Endothelial cell of umbilical vein (primary cell): ENCODE measurements at regions not wholly inside any gene's neighbourhood (a gene's known extent, or its start where the extent isn't known, plus 50 kb on each side); places are given as distances from the start of the nearest gene placed in this dataset.

Source experiments
- BruUV-seq: library from RNA; stranded (reverse); fragments of 400-500 nt; replicated peaks from 2 replicates; lab custom pipeline; 2021; lab: Mats Ljungman, UMichigan
- CTCF ChIA-PET: fragments of 300-600, 350-600 bp; sonication (Branson Sonifier 250); formaldehyde crosslinking; loops from one replicate; lab custom pipeline; 2021; ENCODE audit warnings: antibody characterized with exemption, inconsistent platforms; lab: Charles Lee
- POLR2A ChIA-PET: fragments of 300-600, 350-600 bp; sonication (Branson Sonifier 250); formaldehyde crosslinking; loops from one replicate; lab custom pipeline; 2021; ENCODE audit warnings: antibody characterized with exemption, inconsistent platforms; lab: Charles Lee
- DNase-seq: peaks from one replicate; pipeline ENCODE4 v3.0.0-alpha.2; 2011; ENCODE audit warnings: low read depth, low spot score
- FAIRE-seq: peaks from 2 replicates; lab custom pipeline; 2011; peaks lifted over from hg19 to GRCh38; lab: Jason Lieb, UNC
- H2AFZ ChIP-seq: 2 replicates; pipeline ENCODE4 v1.6.0; 2012; ENCODE audit warnings: low read depth, low read length, control low read depth, inconsistent platforms
- H3K27ac ChIP-seq: 2 replicates; pipeline ENCODE4 v1.5.1; 2011; ENCODE audit warnings: low read depth, mild to moderate bottlenecking, control low read depth, low read length, moderate library complexity; ENCODE audit not compliant: insufficient read depth
- H3K27me3 ChIP-seq, 2 experiments: 2 replicates each; pipeline versions ENCODE4 v1.6.0 to v1.6.1; 2011; ENCODE audit warnings: low read length in 2 of 2, mixed read lengths in 1 of 2; ENCODE audit not compliant: control insufficient read depth in 2 of 2, insufficient read depth in 2 of 2
- H3K36me3 ChIP-seq, 2 experiments: 2 replicates in 1 of 2; 3 replicates in 1 of 2; pipeline ENCODE4 v1.5.1; 2011; ENCODE audit warnings: low read length in 2 of 2, mild to moderate bottlenecking in 1 of 2, moderate library complexity in 1 of 2; ENCODE audit not compliant: control insufficient read depth in 2 of 2, insufficient read depth in 2 of 2; ENCODE audit errors: extremely low read depth in 1 of 2
- H3K4me1 ChIP-seq: 3 replicates; pipeline ENCODE4 v1.5.1; 2011; ENCODE audit warnings: mild to moderate bottlenecking, low read length; ENCODE audit not compliant: control insufficient read depth, insufficient read depth; ENCODE audit errors: extremely low read depth
- H3K4me2 ChIP-seq: 2 replicates; pipeline ENCODE4 v1.6.1; 2011; ENCODE audit warnings: low read length, control low read depth, mixed read lengths; ENCODE audit not compliant: insufficient read depth
- H3K4me3 ChIP-seq, 3 experiments: fragments of 200-600 bp in 1 of 3; sonication (generic), shearing (Covaris generic) in 1 of 3; replicated peaks in 1 of 3; 2 replicates each; pipeline ENCODE4 v1.5.1; 2011 to 2016; ENCODE audit warnings: control low read depth in 3 of 3, low read length in 3 of 3, mild to moderate bottlenecking in 2 of 3, inconsistent platforms in 1 of 3, low read depth in 1 of 3, moderate library complexity in 1 of 3; ENCODE audit not compliant: insufficient read depth in 1 of 3
- H3K79me2 ChIP-seq: 2 replicates; pipeline ENCODE4 v1.6.0; 2012; ENCODE audit warnings: low read length, inconsistent platforms; ENCODE audit not compliant: control insufficient read depth, insufficient read depth
- H3K9ac ChIP-seq: replicated peaks from 2 replicates; pipeline ENCODE3; 2011; ENCODE audit warnings: low read length, control low read depth; ENCODE audit not compliant: insufficient read depth; ENCODE audit errors: extremely low read depth
- H3K9me1 ChIP-seq: replicated peaks from 3 replicates; pipeline ENCODE4 v1.6.0; 2011; ENCODE audit warnings: mild to moderate bottlenecking, low read length; ENCODE audit not compliant: control insufficient read depth, insufficient read depth; ENCODE audit errors: extremely low read depth
- H3K9me3 ChIP-seq: replicated peaks from 2 replicates; pipeline ENCODE4 v1.5.1; 2012; ENCODE audit warnings: low read length, inconsistent platforms; ENCODE audit not compliant: control insufficient read depth, insufficient read depth
- H4K20me1 ChIP-seq: replicated peaks from 2 replicates; pipeline ENCODE3; 2011; ENCODE audit warnings: mild to moderate bottlenecking, low read length; ENCODE audit not compliant: control insufficient read depth, insufficient read depth; ENCODE audit errors: extremely low read depth
- EZH2 ChIP-seq: IDR thresholded peaks from 2 replicates; pipeline ENCODE4 v1.6.1; 2012; ENCODE audit warnings: borderline replicate concordance, low read depth, mild to moderate bottlenecking, moderate library complexity, low read length, inconsistent platforms; ENCODE audit not compliant: severe bottlenecking
- FOS ChIP-seq: IDR thresholded peaks from 2 replicates; pipeline ENCODE4 v1.6.1; 2011; ENCODE audit warnings: mild to moderate bottlenecking, low read length, moderate library complexity, borderline replicate concordance; ENCODE audit not compliant: insufficient read depth
- GATA2 ChIP-seq: IDR thresholded peaks from 2 replicates; pipeline ENCODE4 v1.7.0; 2011; ENCODE audit warnings: low read depth, mild to moderate bottlenecking, moderate library complexity, mixed read lengths, low read length; ENCODE audit not compliant: insufficient read length, insufficient read depth
- JUN ChIP-seq: IDR thresholded peaks from 2 replicates; pipeline ENCODE4 v1.6.1; 2011; ENCODE audit warnings: borderline replicate concordance, low read depth; ENCODE audit not compliant: insufficient read length, insufficient read depth
- MYC ChIP-seq: IDR thresholded peaks from one replicate; pipeline ENCODE4 v1.6.1; 2011; ENCODE audit warnings: mild to moderate bottlenecking, low read depth, low read length
- POLR2A ChIP-seq: IDR thresholded peaks from 2 replicates; pipeline ENCODE4 v1.6.1; 2012; ENCODE audit warnings: low read depth, mild to moderate bottlenecking, control low read depth, low read length
- POLR2AphosphoS5 ChIP-seq: IDR thresholded peaks from 2 replicates; pipeline ENCODE4 v1.6.1; 2012; ENCODE audit warnings: low read depth, mild to moderate bottlenecking, control low read depth, low read length, moderate library complexity; ENCODE audit not compliant: insufficient read depth
- dilution Hi-C: fragments of 300-500 bp; cut with MboI; formaldehyde crosslinking; loops from one replicate; pipeline ENCODE4 v1.15.0; 2019; ENCODE audit warnings: low sequenced_read_pairs; ENCODE audit not compliant: extremely low pct_ligation_motif_present
- intact Hi-C: fragments of 100-400 bp; cut with micrococcal nuclease; formaldehyde crosslinking; loops from one replicate; pipeline ENCODE4 v1.10.0; 2022
- TF ChIP-seq, protein P1 (sequence below), 2 donors: IDR thresholded peaks; 1 replicate in 1 of 2; 2 replicates in 1 of 2; pipeline ENCODE4 v1.5.1; 2011; ENCODE audit warnings: low read length in 2 of 2, mild to moderate bottlenecking in 2 of 2, moderate library complexity in 2 of 2, control low read depth in 1 of 2, inconsistent platforms in 1 of 2, low read depth in 1 of 2; ENCODE audit not compliant: insufficient read depth in 1 of 2; ENCODE audit errors: extremely low read depth in 1 of 2
- TF ChIP-seq, protein P2 (sequence below): IDR thresholded peaks from 2 replicates; pipeline ENCODE4 v1.6.1; 2011; ENCODE audit not compliant: insufficient read depth, insufficient read length

GRCh38 chr2:21423854-21424253 is 300.1 kb downstream of the TDRD15 start:
- intact Hi-C loops (no loop called here), dilution Hi-C loops (no loop called here)
- no peak overlapping the region for H2AFZ ChIP-seq
- no peak overlapping the region for H3K27ac ChIP-seq
- no peaks in the 10 kb centered on the region for H3K4me1 ChIP-seq
- ChIA-PET CTCF (no interaction called here), POLR2A (no interaction called here)
- H3K4me2 ChIP-seq: no peak overlapping the region
- no peaks in the 10 kb centered on the region for H3K27me3 ChIP-seq
- no peak overlapping the region for H3K9ac ChIP-seq
- no peaks in the 10 kb centered on the region for H4K20me1 ChIP-seq
- FAIRE-seq (no peak), DNase-seq (no peak)
- H3K9me1 ChIP-seq: no peaks in the 10 kb centered on the region
- H3K79me2 ChIP-seq: no peaks in the 10 kb centered on the region
- no peak overlapping the region for H3K4me3 ChIP-seq
- H3K36me3 ChIP-seq: no peaks in the 10 kb centered on the region
- TF ChIP-seq, protein P1, sequence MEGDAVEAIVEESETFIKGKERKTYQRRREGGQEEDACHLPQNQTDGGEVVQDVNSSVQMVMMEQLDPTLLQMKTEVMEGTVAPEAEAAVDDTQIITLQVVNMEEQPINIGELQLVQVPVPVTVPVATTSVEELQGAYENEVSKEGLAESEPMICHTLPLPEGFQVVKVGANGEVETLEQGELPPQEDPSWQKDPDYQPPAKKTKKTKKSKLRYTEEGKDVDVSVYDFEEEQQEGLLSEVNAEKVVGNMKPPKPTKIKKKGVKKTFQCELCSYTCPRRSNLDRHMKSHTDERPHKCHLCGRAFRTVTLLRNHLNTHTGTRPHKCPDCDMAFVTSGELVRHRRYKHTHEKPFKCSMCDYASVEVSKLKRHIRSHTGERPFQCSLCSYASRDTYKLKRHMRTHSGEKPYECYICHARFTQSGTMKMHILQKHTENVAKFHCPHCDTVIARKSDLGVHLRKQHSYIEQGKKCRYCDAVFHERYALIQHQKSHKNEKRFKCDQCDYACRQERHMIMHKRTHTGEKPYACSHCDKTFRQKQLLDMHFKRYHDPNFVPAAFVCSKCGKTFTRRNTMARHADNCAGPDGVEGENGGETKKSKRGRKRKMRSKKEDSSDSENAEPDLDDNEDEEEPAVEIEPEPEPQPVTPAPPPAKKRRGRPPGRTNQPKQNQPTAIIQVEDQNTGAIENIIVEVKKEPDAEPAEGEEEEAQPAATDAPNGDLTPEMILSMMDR (IDR thresholded peaks at IDR 0.05; ENCODE audit: extremely low read depth in 1 of 2, insufficient read depth in 1 of 2, low read depth in 1 of 2, low read length in 2 of 2): no peak
- TF ChIP-seq MYC (no peak), POLR2AphosphoS5 (no peak), EZH2 (no peak), POLR2A (no peak), FOS (no peak), JUN (no peak), GATA2 (no peak)
- TF ChIP-seq, protein P2, sequence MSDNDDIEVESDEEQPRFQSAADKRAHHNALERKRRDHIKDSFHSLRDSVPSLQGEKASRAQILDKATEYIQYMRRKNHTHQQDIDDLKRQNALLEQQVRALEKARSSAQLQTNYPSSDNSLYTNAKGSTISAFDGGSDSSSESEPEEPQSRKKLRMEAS: no peak
- no TSS peak for BruUV-seq
- H3K9me3 ChIP-seq: peaks cover 2% of the 10 kb centered on the region
